Fibroblast of skin of left biceps (primary cell): ENCODE measurements at regions not wholly inside any gene's neighbourhood (a gene's known extent, or its start where the extent isn't known, plus 50 kb on each side); places are given as distances from the start of the nearest gene placed in this dataset.
A peak's percentile ranks its signal among the peaks of the same experiment; 100 is the strongest.

ENCODE experiments used
- DNase-seq, 2 experiments: peaks; one replicate each; pipeline ENCODE4 v3.0.0-alpha.2; 2013; ENCODE audit warnings: low read depth in 2 of 2

DNA sequence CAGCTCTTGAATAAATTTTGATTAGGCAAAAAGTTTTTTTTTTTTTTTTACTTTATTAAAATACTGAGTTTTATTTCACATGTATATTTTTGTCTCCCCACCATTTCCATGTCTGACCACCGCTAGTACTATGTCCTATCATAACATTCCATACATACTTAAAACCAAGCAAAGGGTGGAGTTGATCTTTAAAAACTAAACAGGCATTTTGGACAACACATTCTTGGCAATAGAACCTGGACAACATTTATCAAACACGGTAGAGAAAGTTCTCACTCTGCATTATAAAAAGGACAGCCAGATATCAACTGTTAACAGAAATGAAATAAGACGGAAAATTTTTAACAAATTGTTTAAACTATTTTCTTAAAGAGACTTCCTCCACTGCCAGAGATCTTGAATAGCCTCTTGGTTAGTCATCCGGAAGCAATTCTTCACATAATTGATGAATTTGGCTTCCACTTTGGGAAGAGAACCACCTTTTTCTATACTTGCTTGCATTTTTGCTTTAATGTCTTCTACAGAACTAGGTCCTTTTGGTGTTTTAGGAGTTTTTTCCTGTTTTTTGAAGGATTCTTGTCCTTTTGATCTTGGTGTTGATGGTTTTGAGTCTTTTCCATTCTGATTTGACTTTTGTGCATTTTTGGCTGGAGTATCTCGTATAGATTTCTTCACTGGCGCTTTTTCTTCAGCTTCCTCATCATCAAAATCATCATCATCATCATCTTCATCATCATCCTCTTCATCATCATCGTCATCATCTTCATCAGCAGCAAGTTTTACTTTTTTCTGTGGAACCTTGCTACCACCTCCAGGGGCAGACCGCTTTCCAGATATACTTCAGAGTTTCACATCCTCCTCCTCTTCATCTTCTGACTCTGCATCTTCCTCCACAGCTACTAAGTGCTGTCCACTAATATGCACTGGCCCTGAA is 58.7 kb downstream of the POU5F2 start:
- peak in 1 of 2 experiments; percentile 9 for DNase-seq

GRCh38 chr5:93681432-93681831 is 60.0 kb downstream of the POU5F2 start:
- no peak for DNase-seq

- DNase-seq: peak; percentile 43 to 51
Observed at GRCh38 chr5:93677359-93677891, 64.0 kb downstream of the POU5F2 start.

- DNase-seq: no peak
Observed at GRCh38 chr5:93676704-93677103, 64.7 kb downstream of the POU5F2 start.

GRCh38 chr5:93675460-93676450 is 65.6 kb downstream of the POU5F2 start:
- no peak for DNase-seq

DNA sequence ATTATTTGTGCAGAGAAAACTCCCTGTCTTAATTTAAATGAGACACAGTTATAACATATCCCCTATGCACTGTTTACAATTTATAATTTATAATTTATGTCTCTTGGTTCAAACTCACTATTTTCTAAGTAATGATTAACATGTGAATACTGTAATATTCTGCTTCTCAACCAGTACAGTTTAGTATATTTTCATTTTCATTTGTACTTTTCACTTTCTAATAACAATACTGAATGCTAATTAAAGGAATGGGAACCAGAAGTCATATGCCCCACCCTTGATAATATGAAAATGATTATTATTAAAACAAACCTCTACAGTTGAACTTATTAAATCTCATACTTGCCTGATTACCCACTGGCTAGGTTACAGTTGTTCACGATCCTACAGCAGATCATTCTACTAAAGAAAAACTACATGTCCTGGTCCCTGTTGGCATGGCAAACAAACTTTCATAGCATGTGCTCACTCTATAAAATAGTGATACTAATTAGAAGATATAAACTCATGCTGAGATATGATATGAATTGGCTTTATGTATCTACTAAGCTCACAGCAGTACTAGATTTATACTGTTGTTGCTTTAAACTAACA is 66.4 kb downstream of the POU5F2 start:
- DNase-seq: no peak

DNA sequence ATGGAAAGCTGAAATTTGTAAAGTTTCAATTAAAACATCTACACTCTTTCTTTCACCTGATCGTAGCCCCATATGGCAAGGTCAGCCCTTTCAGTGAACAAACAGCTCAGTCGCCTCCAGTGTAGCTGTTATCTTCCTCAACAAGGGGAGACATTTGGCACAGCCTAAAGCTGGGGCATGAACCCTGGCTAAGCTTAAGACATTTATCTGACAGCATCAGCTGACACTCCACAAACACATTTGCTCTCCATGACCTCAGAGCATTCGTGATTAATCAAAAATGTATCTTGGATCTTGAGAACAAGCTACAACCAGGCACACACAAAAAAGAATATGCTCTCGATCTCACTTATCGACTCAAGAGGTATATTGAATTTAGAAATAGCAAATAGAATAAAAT is 67.3 kb downstream of the POU5F2 start:
- DNase-seq: no peak

- no peak for DNase-seq
Observed at GRCh38 chr5:93673316-93673954, 68.0 kb downstream of the POU5F2 start.

DNA sequence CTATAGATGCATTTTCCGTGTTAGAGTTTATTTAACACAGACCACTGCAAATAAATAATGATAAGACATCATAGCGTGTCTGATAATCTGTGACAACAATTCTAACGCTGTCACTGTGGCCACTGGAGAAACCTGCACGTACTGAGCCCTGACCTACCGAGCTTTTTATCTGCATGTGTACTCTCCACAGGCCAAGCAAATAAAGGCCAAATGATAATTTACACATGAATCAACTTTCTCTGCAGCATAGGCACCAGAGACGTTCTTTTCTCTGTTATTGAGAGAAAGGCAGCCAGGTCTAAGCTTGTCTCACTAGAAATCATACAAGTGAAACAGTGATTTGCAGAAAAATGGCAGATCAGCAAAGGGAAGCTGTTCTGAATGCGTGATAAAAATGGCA is 75.8 kb downstream of the POU5F2 start:
- DNase-seq: no peak

GRCh38 chr5:93660677-93661076 is 77.7 kb downstream of the NR2F1 start:
- DNase-seq: no peak

DNA sequence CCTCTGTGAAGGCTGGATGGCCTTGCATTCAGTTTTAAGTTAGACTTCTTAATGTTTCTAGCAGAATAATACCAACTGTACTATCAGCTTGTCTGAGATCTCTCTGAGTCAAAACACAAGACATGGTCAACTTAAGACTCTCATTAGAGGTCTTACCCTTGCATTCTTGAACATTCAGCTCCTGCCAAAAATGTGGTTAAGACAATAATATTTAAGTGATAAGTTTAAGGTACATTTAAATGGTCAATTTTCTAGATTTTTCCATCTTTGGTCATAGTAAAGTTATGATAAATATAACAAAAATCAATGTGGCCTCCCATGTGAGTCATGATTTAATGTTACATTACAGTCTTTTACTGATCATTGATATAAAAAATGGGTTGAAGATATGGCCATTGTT is 75.0 kb downstream of the NR2F1 start:
- DNase-seq: peak in 1 of 2 experiments; percentile 18

- DNase-seq: no peak
Observed at GRCh38 chr5:93654676-93655075, 71.7 kb downstream of the NR2F1 start.

GRCh38 chr5:93653716-93654115 is 70.7 kb downstream of the NR2F1 start:
- no peak for DNase-seq

- no peak for DNase-seq
Observed at GRCh38 chr5:93649234-93649900, 66.3 kb downstream of the NR2F1 start.

- DNase-seq: no peak
Observed at GRCh38 chr5:93644760-93645159, 61.7 kb downstream of the NR2F1 start.
